CD4-positive, alpha-beta T cell treated with Interleukin-2 at 100 ng/mL for 4 hours (primary cell): ENCODE measurements at regions not wholly inside any gene's neighbourhood (a gene's known extent, or its start where the extent isn't known, plus 50 kb on each side); places are given as distances from the start of the nearest gene placed in this dataset.

Source experiments
- DNase-seq: peaks from one replicate; pipeline ENCODE4 v3.0.0-alpha.2; 2020; ENCODE audit warnings: low spot score

GRCh38 chr14:98835051-98835824, 436.8 kb downstream of the BCL11B start:
- DNase-seq: no peak

GRCh38 chr14:98835825-98836100, 436.2 kb downstream of the BCL11B start:
- no peak for DNase-seq

GRCh38 chr14:98840091-98840490, 431.9 kb downstream of the BCL11B start:
- no peak for DNase-seq

GRCh38 chr14:98840511-98840910, 431.5 kb downstream of the BCL11B start:
- no peak for DNase-seq

- DNase-seq: no peak
Measured at GRCh38 chr14:98844456-98844855, 427.5 kb downstream of the BCL11B start.

- no peak for DNase-seq
Measured at GRCh38 chr14:98847521-98848468, 424.2 kb downstream of the BCL11B start.

GRCh38 chr14:98853063-98853729, 418.8 kb downstream of the BCL11B start:
- no peak for DNase-seq

GRCh38 chr14:98855926-98856715, 415.9 kb downstream of the BCL11B start:
- DNase-seq: no peak

GRCh38 chr14:98858158-98858557, 413.8 kb downstream of the BCL11B start:
- no peak for DNase-seq

GRCh38 chr14:98858561-98858960, 413.4 kb downstream of the BCL11B start:
- no peak for DNase-seq

- DNase-seq: no peak
Measured at GRCh38 chr14:98859301-98859700, 412.7 kb downstream of the BCL11B start.

GRCh38 chr14:98864211-98864610, 407.8 kb downstream of the BCL11B start:
- DNase-seq: no peak

GRCh38 chr14:98867146-98867545, 404.9 kb downstream of the BCL11B start:
- no peak for DNase-seq

- no peak for DNase-seq
Measured at GRCh38 chr14:98867726-98868125, 404.3 kb downstream of the BCL11B start.

- no peak for DNase-seq
Measured at GRCh38 chr14:98868866-98869265, 403.1 kb downstream of the BCL11B start.

- DNase-seq: no peak
Measured at GRCh38 chr14:98871796-98872195, 400.2 kb downstream of the BCL11B start.

GRCh38 chr14:98877065-98877464, 394.9 kb downstream of the BCL11B start:
- DNase-seq: no peak

GRCh38 chr14:98878282-98878681, 393.7 kb downstream of the BCL11B start:
- DNase-seq: no peak

GRCh38 chr14:98886982-98887381, 385.0 kb downstream of the BCL11B start:
- no peak for DNase-seq

GRCh38 chr14:98888281-98888680, 383.7 kb downstream of the BCL11B start:
- no peak for DNase-seq

- no peak for DNase-seq
Measured at GRCh38 chr14:98888927-98889835, 382.8 kb downstream of the BCL11B start.
